Vagina (tissue), 2 donors: ENCODE measurements at regions not wholly inside any gene's neighbourhood (a gene's known extent, or its start where the extent isn't known, plus 50 kb on each side); places are given as distances from the start of the nearest gene placed in this dataset.

Experiments used
- DNase-seq, 2 donors: peaks; one replicate each; pipeline ENCODE4 v3.0.0-alpha.2; 2017; ENCODE audit errors: extremely low spot score in 2 of 2
- H3K27ac ChIP-seq: fragments of 200-600 bp; sonication (generic); one replicate; pipeline ENCODE4 v1.5.1; 2019
- H3K27me3 ChIP-seq: fragments of 200-600 bp; sonication (generic); one replicate; pipeline ENCODE4 v1.5.1; 2019
- H3K36me3 ChIP-seq, 2 donors: fragments of 200-600 bp; sonication (generic); one replicate each; pipeline ENCODE4 v1.5.1; 2017 to 2019
- H3K4me1 ChIP-seq: fragments of 200-600 bp; sonication (generic); one replicate; pipeline ENCODE4 v1.5.1; 2019
- H3K4me3 ChIP-seq, 2 donors: fragments of 200-600 bp; sonication (generic); 1 replicate in 1 of 2; 2 replicates in 1 of 2; pipeline ENCODE4 v1.5.1; 2016 to 2019
- H3K9me3 ChIP-seq: fragments of 200-600 bp; sonication (generic); one replicate; pipeline ENCODE4 v1.5.1; 2019
- POLR2A ChIP-seq, 2 donors: fragments of 450-650 bp; IDR thresholded peaks; one replicate each; pipeline ENCODE4 v1.6.1; 2017; ENCODE audit warnings: antibody characterized with exemption in 2 of 2, mild to moderate bottlenecking in 2 of 2, moderate library complexity in 2 of 2
- POLR2AphosphoS5 ChIP-seq, 2 donors: sonication (generic); formaldehyde crosslinking; IDR thresholded peaks; one replicate each; pipeline ENCODE4 v1.9.0; 2017; ENCODE audit warnings: antibody characterized with exemption in 2 of 2, mild to moderate bottlenecking in 2 of 2, low read depth in 1 of 2; ENCODE audit not compliant: insufficient read depth in 1 of 2
- intact Hi-C: fragments of 100-400 bp; cut with DNase I; formaldehyde crosslinking; loops from one replicate; pipeline ENCODE4 v1.15.1; 2023
- TF ChIP-seq, protein P1 (sequence below), 3 experiments: fragments of 450-650 bp in 2 of 3; fragments of 200-600 bp in 1 of 3; sonication (generic) in 1 of 3; IDR thresholded peaks; one replicate each; pipeline ENCODE4 v1.5.1; 2017 to 2019; ENCODE audit warnings: antibody characterized with exemption in 3 of 3, mild to moderate bottlenecking in 2 of 3, moderate library complexity in 2 of 3

- Histone ChIP-seq H3K36me3 (no peaks in the 10 kb centered on the region), H3K4me1 (no peaks in the 10 kb centered on the region), H3K27ac (no peak overlapping the region), H3K9me3 (no peaks in the 10 kb centered on the region), H3K4me3 (no peak overlapping the region), H3K27me3 (no peaks in the 10 kb centered on the region)
- intact Hi-C loops = no loop called here
- TF ChIP-seq POLR2AphosphoS5 (IDR thresholded peaks at IDR 0.05; ENCODE audit: insufficient read depth in 1 of 2, low read depth in 1 of 2) (no peak), POLR2A (IDR thresholded peaks at IDR 0.05) (no peak)
- TF ChIP-seq, protein P1, sequence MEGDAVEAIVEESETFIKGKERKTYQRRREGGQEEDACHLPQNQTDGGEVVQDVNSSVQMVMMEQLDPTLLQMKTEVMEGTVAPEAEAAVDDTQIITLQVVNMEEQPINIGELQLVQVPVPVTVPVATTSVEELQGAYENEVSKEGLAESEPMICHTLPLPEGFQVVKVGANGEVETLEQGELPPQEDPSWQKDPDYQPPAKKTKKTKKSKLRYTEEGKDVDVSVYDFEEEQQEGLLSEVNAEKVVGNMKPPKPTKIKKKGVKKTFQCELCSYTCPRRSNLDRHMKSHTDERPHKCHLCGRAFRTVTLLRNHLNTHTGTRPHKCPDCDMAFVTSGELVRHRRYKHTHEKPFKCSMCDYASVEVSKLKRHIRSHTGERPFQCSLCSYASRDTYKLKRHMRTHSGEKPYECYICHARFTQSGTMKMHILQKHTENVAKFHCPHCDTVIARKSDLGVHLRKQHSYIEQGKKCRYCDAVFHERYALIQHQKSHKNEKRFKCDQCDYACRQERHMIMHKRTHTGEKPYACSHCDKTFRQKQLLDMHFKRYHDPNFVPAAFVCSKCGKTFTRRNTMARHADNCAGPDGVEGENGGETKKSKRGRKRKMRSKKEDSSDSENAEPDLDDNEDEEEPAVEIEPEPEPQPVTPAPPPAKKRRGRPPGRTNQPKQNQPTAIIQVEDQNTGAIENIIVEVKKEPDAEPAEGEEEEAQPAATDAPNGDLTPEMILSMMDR (IDR thresholded peaks at IDR 0.05) = no peak
- DNase-seq = no peak
Observed at GRCh38 chr9:109616571-109617120, 118.5 kb upstream of the PTPN3 start.

DNA sequence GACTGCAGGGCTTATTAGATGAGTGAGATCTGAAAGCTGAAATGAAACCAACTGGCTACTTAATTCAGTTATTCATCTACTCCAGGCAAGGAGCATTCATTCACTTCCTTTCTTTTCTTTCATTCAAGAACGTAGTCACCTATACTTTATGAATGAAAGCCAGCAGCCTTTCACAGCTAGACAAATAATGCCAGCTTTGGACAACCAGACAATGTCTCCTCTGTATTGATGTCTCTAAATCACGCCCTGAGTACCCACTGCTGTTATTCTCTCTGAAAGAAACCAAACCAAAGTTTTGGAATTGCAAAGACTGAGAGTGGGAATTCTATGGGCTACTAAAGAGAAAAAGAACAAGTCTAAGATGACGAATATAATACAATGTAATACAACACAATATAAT, 121.2 kb upstream of the PTPN3 start:
- Histone ChIP-seq H3K36me3 (no peaks in the 10 kb centered on the region), H3K4me3 (no peak overlapping the region), H3K9me3 (no peaks in the 10 kb centered on the region), H3K4me1 (no peaks in the 10 kb centered on the region), H3K27me3 (no peaks in the 10 kb centered on the region), H3K27ac (no peak overlapping the region)
- DNase-seq = no peak
- no peak for TF ChIP-seq POLR2A (IDR thresholded peaks at IDR 0.05)
- TF ChIP-seq POLR2AphosphoS5 (IDR thresholded peaks at IDR 0.05; ENCODE audit: insufficient read depth in 1 of 2, low read depth in 1 of 2) = no peak
- TF ChIP-seq, protein P1 (IDR thresholded peaks at IDR 0.05) = no peak
- intact Hi-C loops = no loop called here

DNA sequence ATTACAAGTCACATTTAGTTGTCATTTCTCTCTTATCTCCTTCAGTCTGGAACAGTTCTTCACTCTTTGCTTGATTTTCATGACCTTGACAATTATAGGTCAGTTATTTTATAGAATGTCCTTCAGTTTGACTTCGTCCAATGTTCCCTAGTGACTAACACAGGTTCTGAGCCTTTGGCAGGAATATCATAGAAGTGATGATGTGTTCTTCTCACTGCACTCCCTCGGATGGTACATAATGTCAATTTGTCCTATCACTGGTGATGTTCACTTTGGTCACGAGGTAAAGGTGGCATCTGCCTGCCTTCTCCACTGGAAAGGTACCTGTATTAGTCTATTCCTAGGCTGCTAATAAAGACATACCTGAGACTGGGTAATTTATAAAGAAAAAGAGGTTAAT, 126.0 kb upstream of the PTPN3 start:
- no peaks in the 10 kb centered on the region for H3K9me3 ChIP-seq
- TF ChIP-seq, protein P1 (IDR thresholded peaks at IDR 0.05) = no peak
- no peak for TF ChIP-seq POLR2A (IDR thresholded peaks at IDR 0.05)
- TF ChIP-seq POLR2AphosphoS5 (IDR thresholded peaks at IDR 0.05; ENCODE audit: insufficient read depth in 1 of 2, low read depth in 1 of 2) = no peak
- H3K4me3 ChIP-seq = no peak overlapping the region

GRCh38 chr9:109624896-109625295, 126.8 kb upstream of the PTPN3 start:
- no peaks in the 10 kb centered on the region for H3K9me3 ChIP-seq
- intact Hi-C loops = no loop called here
- no peaks in the 10 kb centered on the region for H3K36me3 ChIP-seq
- H3K27ac ChIP-seq = no peak overlapping the region
- DNase-seq = no peak
- no peaks in the 10 kb centered on the region for H3K4me1 ChIP-seq
- H3K4me3 ChIP-seq = no peak overlapping the region
- TF ChIP-seq POLR2A (IDR thresholded peaks at IDR 0.05) (no peak), POLR2AphosphoS5 (IDR thresholded peaks at IDR 0.05; ENCODE audit: insufficient read depth in 1 of 2, low read depth in 1 of 2) (no peak)
- TF ChIP-seq, protein P1 (IDR thresholded peaks at IDR 0.05) = no peak
- H3K27me3 ChIP-seq = no peaks in the 10 kb centered on the region

More for the DNA sequence above, 126.0 kb upstream of the PTPN3 start:
- intact Hi-C loops = no loop called here
- no peaks in the 10 kb centered on the region for H3K36me3 ChIP-seq
- no peak overlapping the region for H3K27ac ChIP-seq
- H3K4me1 ChIP-seq = no peaks in the 10 kb centered on the region
- no peak for DNase-seq
- no peaks in the 10 kb centered on the region for H3K27me3 ChIP-seq

- no peak for DNase-seq
- Histone ChIP-seq H3K36me3 (no peaks in the 10 kb centered on the region), H3K9me3 (no peaks in the 10 kb centered on the region), H3K27me3 (no peaks in the 10 kb centered on the region), H3K4me1 (no peaks in the 10 kb centered on the region), H3K27ac (no peak overlapping the region), H3K4me3 (no peak overlapping the region)
- TF ChIP-seq POLR2A (IDR thresholded peaks at IDR 0.05) = no peak
- TF ChIP-seq POLR2AphosphoS5 (IDR thresholded peaks at IDR 0.05; ENCODE audit: insufficient read depth in 1 of 2, low read depth in 1 of 2) = no peak
- TF ChIP-seq, protein P1 (IDR thresholded peaks at IDR 0.05) = no peak
- intact Hi-C loops = no loop called here
Observed at GRCh38 chr9:109627042-109627441, 128.9 kb upstream of the PTPN3 start.
